Smooth muscle cell (in vitro differentiated cells): ENCODE measurements at regions not wholly inside any gene's neighbourhood (a gene's known extent, or its start where the extent isn't known, plus 50 kb on each side); places are given as distances from the start of the nearest gene placed in this dataset.

Experiments
- DNase-seq: peaks from one replicate; lab custom pipeline; 2025; ENCODE audit not compliant: unreplicated experiment; lab: John Stamatoyannopoulos, UW
- H2AFZ ChIP-seq: fragments of 200-600 bp; sonication (generic); 2 replicates; pipeline ENCODE4 v1.6.0; 2016; ENCODE audit warnings: antibody characterized with exemption, low read depth, mild to moderate bottlenecking
- H3F3A ChIP-seq: fragments of 200-600 bp; sonication (generic); 2 replicates; pipeline ENCODE4 v1.6.0; 2017; ENCODE audit warnings: antibody characterized with exemption, low read depth
- H3K27ac ChIP-seq: fragments of 200-600 bp; sonication (generic); 2 replicates; pipeline ENCODE4 v1.5.1; 2016; ENCODE audit warnings: low read depth, mild to moderate bottlenecking
- H3K27me3 ChIP-seq: fragments of 200-600 bp; sonication (generic); 2 replicates; pipeline ENCODE4 v1.6.1; 2016; ENCODE audit warnings: low read depth, mild to moderate bottlenecking
- H3K36me3 ChIP-seq: fragments of 200-600 bp; sonication (generic); 2 replicates; pipeline ENCODE4 v1.5.1; 2016; ENCODE audit warnings: low read depth
- H3K4me1 ChIP-seq: fragments of 200-600 bp; sonication (generic); 2 replicates; pipeline ENCODE4 v1.5.1; 2016; ENCODE audit warnings: low read depth
- H3K4me2 ChIP-seq: fragments of 200-600 bp; sonication (generic); 2 replicates; pipeline ENCODE4 v1.6.0; 2016; ENCODE audit warnings: mild to moderate bottlenecking
- H3K4me3 ChIP-seq: fragments of 200-600 bp; sonication (generic); 2 replicates; pipeline ENCODE4 v1.5.1; 2016; ENCODE audit warnings: mild to moderate bottlenecking
- H3K79me2 ChIP-seq: fragments of 200-600 bp; sonication (generic); 2 replicates; pipeline ENCODE4 v1.6.0; 2016; ENCODE audit warnings: low read depth, mild to moderate bottlenecking
- H3K9ac ChIP-seq: fragments of 200-600 bp; sonication (generic); 2 replicates; pipeline ENCODE4 v1.6.0; 2016; ENCODE audit warnings: low read depth
- H3K9me3 ChIP-seq: fragments of 200-600 bp; sonication (generic); replicated peaks from 2 replicates; pipeline ENCODE4 v1.5.1; 2016; ENCODE audit warnings: low read depth
- H4K20me1 ChIP-seq: fragments of 200-600 bp; sonication (generic); 2 replicates; pipeline ENCODE4 v1.6.0; 2016; ENCODE audit warnings: low read depth
- CTCF ChIP-seq: fragments of 200-600 bp; sonication (generic); IDR thresholded peaks from 2 replicates; pipeline ENCODE4 v1.5.1; 2017; ENCODE audit warnings: borderline replicate concordance, mild to moderate bottlenecking, antibody characterized with exemption; ENCODE audit not compliant: insufficient read depth, poor library complexity, severe bottlenecking
- WGBS: methylation state at CpG from one replicate; pipeline ENCODE4 v1.1.7; 2016; ENCODE audit warnings: low lambda C conversion rate; 5-methylcytosine and 5-hydroxymethylcytosine counted together

- no peak for DNase-seq
- no peak overlapping the region for H3K4me2 ChIP-seq
- no peaks in the 10 kb centered on the region for H3K4me1 ChIP-seq
- no peaks in the 10 kb centered on the region for H3K36me3 ChIP-seq
- H2AFZ ChIP-seq = no peak overlapping the region
- H3K79me2 ChIP-seq = no peaks in the 10 kb centered on the region
- WGBS = 29% methylated on average over 3 of the region's 3 CpGs
- H4K20me1 ChIP-seq = no peaks in the 10 kb centered on the region
- H3K4me3 ChIP-seq = no peak overlapping the region
- no peaks in the 10 kb centered on the region for H3K9me3 ChIP-seq
- no peaks in the 10 kb centered on the region for H3K27me3 ChIP-seq
- no peaks in the 10 kb centered on the region for H3F3A ChIP-seq
- H3K9ac ChIP-seq = peak overlapping the region; percentile 10
- H3K27ac ChIP-seq = peak overlapping the region; percentile 57
- no peak for TF ChIP-seq CTCF
These were observed 500.3 kb upstream of the C1orf87 start for GRCh38 chr1:60573726-60574409.

GRCh38 chr1:60573121-60573520 lies 499.6 kb upstream of the C1orf87 start:
- no peak for DNase-seq
- H3K27ac ChIP-seq = peak overlapping the region; percentile 57
- H3F3A ChIP-seq = no peaks in the 10 kb centered on the region
- no peaks in the 10 kb centered on the region for H4K20me1 ChIP-seq
- H3K36me3 ChIP-seq = no peaks in the 10 kb centered on the region
- no peak overlapping the region for H3K4me2 ChIP-seq
- WGBS = 80% methylated on average over 1 of the region's 1 CpG
- H3K79me2 ChIP-seq = no peaks in the 10 kb centered on the region
- H2AFZ ChIP-seq = no peak overlapping the region
- H3K9me3 ChIP-seq = no peaks in the 10 kb centered on the region
- TF ChIP-seq CTCF = no peak
- H3K27me3 ChIP-seq = no peaks in the 10 kb centered on the region
- H3K4me3 ChIP-seq = no peak overlapping the region
- peak overlapping the region; percentile 10 for H3K9ac ChIP-seq
- H3K4me1 ChIP-seq = no peaks in the 10 kb centered on the region

- Histone ChIP-seq H3F3A (no peaks in the 10 kb centered on the region), H3K4me3 (no peak overlapping the region), H3K4me1 (no peaks in the 10 kb centered on the region), H2AFZ (no peak overlapping the region), H4K20me1 (no peaks in the 10 kb centered on the region), H3K9me3 (no peaks in the 10 kb centered on the region), H3K4me2 (no peak overlapping the region), H3K9ac (no peak overlapping the region), H3K79me2 (no peaks in the 10 kb centered on the region), H3K27ac (no peak overlapping the region), H3K27me3 (no peaks in the 10 kb centered on the region), H3K36me3 (no peaks in the 10 kb centered on the region)
- no peak for TF ChIP-seq CTCF
- no peak for DNase-seq
- 98% methylated on average over 4 of the region's 4 CpGs for WGBS
These were observed 498.8 kb upstream of the C1orf87 start for GRCh38 chr1:60572378-60572777.

- 82% methylated on average over 1 of the region's 1 CpG for WGBS
- no peak for DNase-seq
- Histone ChIP-seq H3K27ac (no peak overlapping the region), H3K9me3 (no peaks in the 10 kb centered on the region), H3K36me3 (no peaks in the 10 kb centered on the region), H3K9ac (no peak overlapping the region), H3K4me2 (no peak overlapping the region), H3K79me2 (no peaks in the 10 kb centered on the region), H4K20me1 (no peaks in the 10 kb centered on the region), H3F3A (no peaks in the 10 kb centered on the region), H3K4me1 (no peaks in the 10 kb centered on the region), H3K27me3 (no peaks in the 10 kb centered on the region), H3K4me3 (no peak overlapping the region), H2AFZ (no peak overlapping the region)
- no peak for TF ChIP-seq CTCF
These were observed 498.2 kb upstream of the C1orf87 start for GRCh38 chr1:60571811-60572210.
